H1 (cell line): ENCODE measurements at regions not wholly inside any gene's neighbourhood (a gene's known extent, or its start where the extent isn't known, plus 50 kb on each side); places are given as distances from the start of the nearest gene placed in this dataset.

Experiments used
- CTCF ChIA-PET: fragments of 300-600 bp; sonication (Branson Sonifier 250); formaldehyde crosslinking; loops from one replicate; lab custom pipeline; 2021; ENCODE audit not compliant: partially characterized antibody; lab: Charles Lee
- POLR2A ChIA-PET: fragments of 300-600 bp; sonication (Branson Sonifier 250); formaldehyde crosslinking; loops from one replicate; lab custom pipeline; 2021; ENCODE audit warnings: inconsistent platforms; ENCODE audit not compliant: partially characterized antibody; lab: Charles Lee
- DNase-seq, 2 experiments: peaks; one replicate each; pipeline versions ENCODE4 v3.0.0 to v3.0.0-alpha.2; 2010 to 2022; ENCODE audit warnings: low spot score in 2 of 2, low read depth in 1 of 2, mixed read lengths in 1 of 2
- FAIRE-seq: peaks from 2 replicates; lab custom pipeline; 2011; peaks lifted over from hg19 to GRCh38; lab: Jason Lieb, UNC
- H2AFZ ChIP-seq: 2 replicates; pipeline ENCODE4 v1.8.1; 2012; ENCODE audit warnings: low read length, inconsistent platforms
- H2AK5ac ChIP-seq: 2 replicates; pipeline ENCODE4 v1.6.1; 2013; ENCODE audit warnings: low read depth, low read length
- H2BK120ac ChIP-seq: replicated peaks from 2 replicates; pipeline ENCODE3; 2013; ENCODE audit warnings: low read depth, low read length, inconsistent platforms
- H2BK12ac ChIP-seq: 2 replicates; pipeline ENCODE4 v1.6.1; 2013; ENCODE audit warnings: low read depth, low read length
- H2BK15ac ChIP-seq: 2 replicates; pipeline ENCODE4 v1.6.1; 2013; ENCODE audit warnings: low read length
- H2BK20ac ChIP-seq: 2 replicates; pipeline ENCODE4 v1.6.1; 2013; ENCODE audit warnings: low read length
- H2BK5ac ChIP-seq: 2 replicates; pipeline ENCODE4 v1.6.1; 2013; ENCODE audit warnings: low read depth, low read length
- H3K14ac ChIP-seq: 2 replicates; pipeline ENCODE4 v1.6.1; 2013; ENCODE audit warnings: inconsistent platforms; ENCODE audit not compliant: insufficient read length
- H3K18ac ChIP-seq: 2 replicates; pipeline ENCODE4 v1.6.1; 2013; ENCODE audit warnings: low read length; ENCODE audit errors: extremely low read depth
- H3K23ac ChIP-seq: 2 replicates; pipeline ENCODE4 v1.6.1; 2013; ENCODE audit warnings: inconsistent platforms; ENCODE audit not compliant: insufficient read length
- H3K23me2 ChIP-seq: 2 replicates; pipeline ENCODE4 v1.6.1; 2013; ENCODE audit warnings: low read depth, low read length
- H3K27ac ChIP-seq: 2 replicates; pipeline ENCODE4 v1.6.1; 2011; ENCODE audit warnings: low read depth, low read length, inconsistent platforms
- H3K27me3 ChIP-seq, 4 experiments: replicated peaks in 1 of 4; 1 replicate in 1 of 4; 2 replicates in 3 of 4; pipeline versions ENCODE4 v1.6.1 to v1.8.1; 2011 to 2013; ENCODE audit warnings: low read length in 3 of 4, mild to moderate bottlenecking in 3 of 4, inconsistent platforms in 2 of 4, mixed read lengths in 2 of 4, moderate library complexity in 1 of 4; ENCODE audit not compliant: control insufficient read depth in 3 of 4, insufficient read depth in 3 of 4; ENCODE audit errors: extremely low read depth in 1 of 4
- H3K36me3 ChIP-seq, 4 experiments: 2 replicates each; pipeline versions ENCODE4 v1.6.1 to v1.8.1; 2011 to 2013; ENCODE audit warnings: mild to moderate bottlenecking in 4 of 4, low read length in 3 of 4, moderate library complexity in 2 of 4, control low read depth in 1 of 4, inconsistent platforms in 1 of 4; ENCODE audit not compliant: insufficient read depth in 4 of 4, control insufficient read depth in 2 of 4
- H3K4ac ChIP-seq: replicated peaks from 2 replicates; pipeline ENCODE3; 2013; ENCODE audit warnings: low read length, low read depth, mixed read lengths, inconsistent platforms; ENCODE audit not compliant: insufficient read length
- H3K4me1 ChIP-seq, 4 experiments: replicated peaks in 1 of 4; 1 replicate in 1 of 4; 2 replicates in 3 of 4; pipeline versions ENCODE4 v1.6.1 to v1.8.1; 2011 to 2013; ENCODE audit warnings: low read length in 3 of 4, inconsistent platforms in 2 of 4, mixed read lengths in 1 of 4; ENCODE audit not compliant: insufficient read depth in 4 of 4, control insufficient read depth in 3 of 4
- H3K4me2 ChIP-seq, 2 experiments: 2 replicates each; pipeline versions ENCODE4 v1.6.1 to v1.8.1; 2011 to 2013; ENCODE audit warnings: low read depth in 2 of 2, low read length in 2 of 2, control low read depth in 1 of 2, inconsistent platforms in 1 of 2, mild to moderate bottlenecking in 1 of 2; ENCODE audit not compliant: insufficient read depth in 1 of 2
- H3K4me3 ChIP-seq, 4 experiments: fragments of 200-600, 300-600 bp in 1 of 4; sonication (generic), shearing (Covaris generic), sonication (Bioruptor Twin) in 1 of 4; 2 replicates each; pipeline versions ENCODE4 v1.5.1 to v1.8.1; 2011 to 2016; ENCODE audit warnings: low read length in 4 of 4, low read depth in 3 of 4, control low read depth in 2 of 4, inconsistent platforms in 2 of 4, mild to moderate bottlenecking in 2 of 4, mixed read lengths in 1 of 4, moderate library complexity in 1 of 4; ENCODE audit not compliant: insufficient read depth in 2 of 4; ENCODE audit errors: extremely low read depth in 1 of 4
- H3K56ac ChIP-seq: replicated peaks from 2 replicates; pipeline ENCODE3; 2013; ENCODE audit warnings: low read depth, mild to moderate bottlenecking, mixed read lengths, low read length, inconsistent platforms; ENCODE audit not compliant: insufficient read length
- H3K79me1 ChIP-seq: 2 replicates; pipeline ENCODE4 v1.6.1; 2013; ENCODE audit warnings: low read depth, low read length, control low read depth
- H3K79me2 ChIP-seq, 2 experiments: 2 replicates each; pipeline versions ENCODE4 v1.6.1 to v1.8.1; 2012 to 2013; ENCODE audit warnings: low read length in 2 of 2, mild to moderate bottlenecking in 2 of 2, inconsistent platforms in 1 of 2; ENCODE audit not compliant: insufficient read depth in 2 of 2, control insufficient read depth in 1 of 2
- H3K9ac ChIP-seq, 4 experiments: replicated peaks in 1 of 4; 1 replicate in 1 of 4; 2 replicates in 3 of 4; pipeline versions ENCODE4 v1.6.1 to v1.8.1; 2011 to 2013; ENCODE audit warnings: low read depth in 3 of 4, low read length in 3 of 4, control low read depth in 2 of 4, mild to moderate bottlenecking in 2 of 4, moderate library complexity in 2 of 4, inconsistent platforms in 1 of 4; ENCODE audit errors: extremely low read depth in 1 of 4
- H3K9me3 ChIP-seq, 2 experiments: 2 replicates each; pipeline versions ENCODE4 v1.6.1 to v1.8.1; 2012 to 2013; ENCODE audit warnings: mild to moderate bottlenecking in 2 of 2, moderate library complexity in 2 of 2, control low read depth in 1 of 2, inconsistent platforms in 1 of 2, low read depth in 1 of 2, low read length in 1 of 2, mixed read lengths in 1 of 2; ENCODE audit not compliant: insufficient read depth in 2 of 2
- H4K20me1 ChIP-seq, 2 experiments: replicated peaks in 1 of 2; 2 replicates each; pipeline versions ENCODE3 to v1.8.1; 2011 to 2013; ENCODE audit warnings: inconsistent platforms in 2 of 2, low read length in 2 of 2, mild to moderate bottlenecking in 1 of 2; ENCODE audit not compliant: insufficient read depth in 2 of 2, control insufficient read depth in 1 of 2
- H4K5ac ChIP-seq: 2 replicates; pipeline ENCODE4 v1.6.1; 2013; ENCODE audit warnings: low read length, low read depth, mixed read lengths, inconsistent platforms; ENCODE audit not compliant: insufficient read length
- H4K8ac ChIP-seq: 2 replicates; pipeline ENCODE4 v1.8.0; 2013; ENCODE audit warnings: mild to moderate bottlenecking, moderate library complexity, low read length, inconsistent platforms; ENCODE audit not compliant: insufficient read depth; ENCODE audit errors: extremely low read depth
- H4K91ac ChIP-seq: replicated peaks from 2 replicates; pipeline ENCODE3; 2013; ENCODE audit warnings: low read length, mixed read lengths, inconsistent platforms; ENCODE audit not compliant: insufficient read length
- BCL11A ChIP-seq, 2 experiments: IDR thresholded peaks; one replicate each; pipeline ENCODE4 v1.6.1; 2011; ENCODE audit warnings: low read depth in 2 of 2, low read length in 2 of 2, mild to moderate bottlenecking in 2 of 2
- CBX8 ChIP-seq: fragments of 300-800, 300-1000 bp; sonication (generic); IDR thresholded peaks from 2 replicates; pipeline ENCODE4 v1.7.1; 2016; ENCODE audit warnings: low read depth, low read length, borderline replicate concordance
- GABPA ChIP-seq: IDR thresholded peaks from 2 replicates; pipeline ENCODE4 v1.6.1; 2011; ENCODE audit warnings: mild to moderate bottlenecking, low read length, moderate library complexity, borderline replicate concordance; ENCODE audit not compliant: insufficient read depth
- GTF2F1 ChIP-seq: IDR thresholded peaks from 2 replicates; pipeline ENCODE4 v1.6.1; 2012; ENCODE audit warnings: low read depth, low read length, improper control_type of control experiment, borderline replicate concordance
- POLR2AphosphoS5 ChIP-seq: IDR thresholded peaks from 2 replicates; pipeline ENCODE4 v1.6.1; 2011; ENCODE audit warnings: low read depth, low read length
- RFX5 ChIP-seq: IDR thresholded peaks from 2 replicates; pipeline ENCODE4 v1.6.1; 2011; ENCODE audit warnings: low read depth, low read length, improper control_type of control experiment, borderline replicate concordance
- SIX5 ChIP-seq: IDR thresholded peaks from 2 replicates; pipeline ENCODE4 v1.6.1; 2011; ENCODE audit warnings: mild to moderate bottlenecking, low read depth, low read length
- SP1 ChIP-seq: IDR thresholded peaks from 2 replicates; pipeline ENCODE4 v1.6.1; 2011; ENCODE audit warnings: low read depth, low read length
- TAF1 ChIP-seq: IDR thresholded peaks from 2 replicates; pipeline ENCODE4 v1.6.1; 2011; ENCODE audit warnings: mild to moderate bottlenecking, low read depth, low read length
- TCF12 ChIP-seq: IDR thresholded peaks from 2 replicates; pipeline ENCODE4 v1.6.1; 2011; ENCODE audit warnings: low read depth, mild to moderate bottlenecking, low read length
- TEAD4 ChIP-seq: IDR thresholded peaks from 2 replicates; pipeline ENCODE4 v1.6.1; 2012; ENCODE audit warnings: low read depth, low read length, inconsistent platforms, mixed read lengths
- WGBS, 2 experiments: shearing (Covaris generic) in 1 of 2; methylation state at CpG; one replicate each; pipeline versions ENCODE4 v1.1.6 to v1.1.7; 2013 to 2015; ENCODE audit warnings: low lambda C conversion rate in 2 of 2, mixed read lengths in 2 of 2, inconsistent platforms in 1 of 2, low coverage in 1 of 2, missing lambda C conversion rate in 1 of 2; ENCODE audit not compliant: insufficient replicate concordance in 2 of 2, insufficient coverage in 1 of 2, insufficient read length in 1 of 2; ENCODE audit errors: extremely low coverage in 1 of 2, missing lambda C conversion rate in 1 of 2; 5-methylcytosine and 5-hydroxymethylcytosine counted together
- TF ChIP-seq, protein P1 (sequence below): IDR thresholded peaks from 2 replicates; pipeline ENCODE4 v1.6.1; 2011; ENCODE audit warnings: low read depth, mild to moderate bottlenecking, low read length; ENCODE audit not compliant: insufficient read depth

DNA sequence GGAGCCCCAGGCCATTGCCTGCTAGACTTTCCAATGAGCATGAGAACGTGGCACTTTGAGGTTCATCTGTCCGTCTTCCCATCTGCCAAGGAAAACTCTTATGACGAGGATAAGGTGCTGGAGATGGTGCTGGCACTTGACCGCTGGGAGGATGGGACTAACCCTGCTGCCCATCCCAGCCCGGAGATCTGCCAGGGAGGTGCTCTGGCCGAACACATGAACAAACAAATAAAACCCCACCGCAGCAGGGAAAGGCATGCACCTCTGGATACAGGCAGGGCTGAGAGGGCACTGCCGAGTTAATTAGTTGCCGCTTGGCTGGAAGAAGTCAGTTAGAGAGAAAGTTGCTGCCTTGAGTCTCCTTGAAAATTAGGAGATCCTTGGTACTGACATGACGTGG is 308.4 kb downstream of the AJAP1 start:
- H3K79me2 ChIP-seq, result no peaks in the 10 kb centered on the region
- ChIA-PET POLR2A (no interaction called here), CTCF (interaction anchor here (1.0 kb wide), 1 partner anchor 15 kb away, joined by 3 read pairs; no protein-coding TSS in a partner anchor)
- no peak overlapping the region for H3K4ac ChIP-seq
- no peak overlapping the region for H2AFZ ChIP-seq
- no peak overlapping the region for H3K27ac ChIP-seq
- no peak overlapping the region for H4K8ac ChIP-seq
- no peak overlapping the region for H2BK15ac ChIP-seq
- H3K4me2 ChIP-seq, result no peak overlapping the region
- H2BK12ac ChIP-seq, result no peak overlapping the region
- FAIRE-seq (no peak), DNase-seq (no peak)
- peaks cover 2 to 6% (median 3%) of the 10 kb centered on the region in 4 experiments; a peak in 4 of 7 replicates for H3K4me1 ChIP-seq
- no peak overlapping the region for H2BK5ac ChIP-seq
- H2BK120ac ChIP-seq, result no peak overlapping the region
- H3K14ac ChIP-seq, result no peak overlapping the region
- H2AK5ac ChIP-seq, result no peak overlapping the region
- H4K91ac ChIP-seq, result no peak overlapping the region
- H3K18ac ChIP-seq, result no peak overlapping the region
- no peak overlapping the region for H3K56ac ChIP-seq
- no peak overlapping the region for H2BK20ac ChIP-seq
- H3K36me3 ChIP-seq, result no peaks in the 10 kb centered on the region
- H3K9ac ChIP-seq, result no peak overlapping the region
- WGBS, 2 experiments, result 95% methylated on average over 10 of the region's 10 CpGs; no CpG with 5 or more reads in 1 of the 2 experiments
- no peaks in the 10 kb centered on the region for H3K23me2 ChIP-seq
- no peak overlapping the region for H3K23ac ChIP-seq
- H3K79me1 ChIP-seq, result no peaks in the 10 kb centered on the region
- no peak overlapping the region for H4K5ac ChIP-seq
- H4K20me1 ChIP-seq, result no peaks in the 10 kb centered on the region
- no peaks in the 10 kb centered on the region for H3K27me3 ChIP-seq
- no peak overlapping the region for H3K4me3 ChIP-seq
- TF ChIP-seq RFX5, result no peak
- TF ChIP-seq CBX8, result no peak
- TF ChIP-seq TAF1, result no peak
- TF ChIP-seq, protein P1, sequence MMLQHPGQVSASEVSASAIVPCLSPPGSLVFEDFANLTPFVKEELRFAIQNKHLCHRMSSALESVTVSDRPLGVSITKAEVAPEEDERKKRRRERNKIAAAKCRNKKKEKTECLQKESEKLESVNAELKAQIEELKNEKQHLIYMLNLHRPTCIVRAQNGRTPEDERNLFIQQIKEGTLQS, result no peak
- TF ChIP-seq POLR2AphosphoS5, result no peak
- no peak for TF ChIP-seq TEAD4
- no peak for TF ChIP-seq BCL11A (IDR thresholded peaks at IDR 0.05; ENCODE audit: low read depth in 2 of 2, low read length in 2 of 2)
- no peak for TF ChIP-seq SP1
- TF ChIP-seq TCF12, result no peak
- no peak for TF ChIP-seq GTF2F1
- no peak for TF ChIP-seq GABPA
- TF ChIP-seq SIX5, result no peak
- H3K9me3 ChIP-seq, result no peaks in the 10 kb centered on the region
